ENCODE measurements at regions not wholly inside any gene's neighbourhood (a gene's known extent, or its start where the extent isn't known, plus 50 kb on each side); places are given as distances from the start of the nearest gene placed in this dataset.

DNA sequence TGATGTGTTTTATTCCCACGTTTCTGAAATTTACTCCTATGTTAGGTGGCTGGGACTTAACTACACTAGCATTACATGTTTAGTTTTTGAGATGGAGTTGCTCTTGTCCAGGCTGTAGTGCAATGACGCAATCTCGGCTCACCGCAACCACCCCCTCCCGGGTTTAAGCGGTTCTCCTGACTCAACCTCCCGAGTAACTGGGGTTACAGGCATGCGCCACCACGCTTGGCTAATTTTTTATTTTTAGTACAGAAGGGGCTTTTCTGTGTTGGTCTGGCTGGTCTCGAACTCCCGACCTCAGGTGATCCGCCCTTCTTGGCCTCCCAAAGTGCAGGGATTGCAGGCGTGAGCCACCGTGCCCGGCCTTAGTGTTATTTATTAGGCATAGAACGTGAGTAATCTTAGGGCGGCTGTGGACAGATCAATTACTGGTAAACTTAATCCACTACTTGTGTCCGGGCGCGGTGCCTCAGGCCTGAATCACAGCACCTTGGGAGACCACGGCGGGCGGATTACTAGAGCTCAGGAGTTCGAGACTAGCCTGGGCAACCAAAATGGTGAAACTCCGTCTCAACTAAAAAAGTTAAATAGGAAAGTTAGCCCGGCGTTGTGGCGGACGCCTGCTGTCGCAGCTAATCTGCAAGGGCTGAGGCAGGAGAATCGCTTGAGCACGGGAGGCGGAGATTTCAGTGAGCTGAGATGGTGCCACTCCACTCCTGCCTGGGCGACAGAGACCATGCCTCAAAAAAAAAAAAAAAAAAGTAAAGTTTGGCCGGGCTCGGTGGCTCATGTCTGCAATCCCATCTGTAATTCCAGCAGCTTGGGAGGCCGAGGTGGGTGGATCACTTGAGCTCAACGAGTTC lies 123.7 kb upstream of the BTN3A2 start:
- no peak for DNase-seq
- intact Hi-C loops (cut with DNase I): no loop called here

DNA sequence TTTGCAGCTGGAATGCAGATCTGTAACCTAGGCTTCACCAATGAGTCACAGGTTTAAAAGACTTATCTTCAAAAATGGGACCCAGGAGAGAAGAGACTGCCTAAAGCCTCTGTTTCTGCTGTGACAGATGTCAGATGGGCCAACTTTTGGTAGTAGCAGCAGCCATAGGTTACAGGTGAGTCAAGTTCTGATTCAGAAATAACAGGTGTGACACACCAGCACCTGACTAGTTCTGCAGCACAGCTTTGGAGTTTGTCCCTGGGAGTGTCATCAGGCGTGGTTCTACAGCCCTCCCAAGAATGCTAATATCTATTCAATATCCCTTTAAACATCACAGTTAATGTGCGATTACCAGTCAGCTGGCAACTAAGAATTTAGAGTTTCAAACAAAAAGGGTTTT lies 121.9 kb upstream of the BTN3A2 start:
- no peak for DNase-seq
- intact Hi-C loops (cut with DNase I): no loop called here

DNA sequence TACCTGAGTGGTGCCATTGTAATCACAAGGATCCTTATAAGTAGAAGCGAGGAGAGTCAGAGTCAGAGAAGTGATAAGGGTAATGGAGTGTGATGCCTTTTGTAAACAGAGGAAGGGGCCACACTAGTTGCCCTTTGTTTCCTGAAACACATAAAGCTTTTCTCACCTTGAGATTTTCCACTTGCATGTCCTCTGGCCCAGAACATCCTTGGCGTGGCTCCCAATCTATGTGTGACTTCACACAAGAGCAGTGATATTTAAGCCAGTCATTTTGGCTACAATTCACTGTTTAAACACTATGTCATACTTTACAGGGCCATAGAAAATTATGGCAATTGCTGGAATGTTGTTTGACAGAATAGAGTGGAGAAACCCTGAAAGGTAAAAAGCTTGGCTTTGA lies 121.2 kb upstream of the BTN3A2 start:
- no peak for DNase-seq
- intact Hi-C loops (cut with DNase I): no loop called here

DNA sequence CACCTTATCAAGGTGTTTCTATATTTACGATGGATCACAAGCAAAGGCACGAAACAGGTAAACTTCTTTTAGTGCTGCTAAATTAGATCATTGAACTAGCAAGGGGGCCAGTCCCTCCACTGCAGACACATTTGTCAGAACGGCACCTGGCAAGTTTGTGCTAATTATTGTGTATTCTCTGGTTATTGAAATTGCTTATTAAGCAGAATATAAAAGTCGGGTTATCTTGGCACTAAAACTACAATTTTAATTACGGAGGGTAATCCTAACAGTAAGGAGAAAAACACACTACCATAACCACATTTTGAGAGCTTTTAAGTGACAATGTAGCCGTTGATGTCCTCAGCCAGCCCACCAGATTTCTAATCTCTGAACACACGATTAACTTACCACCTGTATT lies 118.9 kb upstream of the BTN3A2 start:
- intact Hi-C loops (cut with DNase I): no loop called here
- DNase-seq: no peak

DNA sequence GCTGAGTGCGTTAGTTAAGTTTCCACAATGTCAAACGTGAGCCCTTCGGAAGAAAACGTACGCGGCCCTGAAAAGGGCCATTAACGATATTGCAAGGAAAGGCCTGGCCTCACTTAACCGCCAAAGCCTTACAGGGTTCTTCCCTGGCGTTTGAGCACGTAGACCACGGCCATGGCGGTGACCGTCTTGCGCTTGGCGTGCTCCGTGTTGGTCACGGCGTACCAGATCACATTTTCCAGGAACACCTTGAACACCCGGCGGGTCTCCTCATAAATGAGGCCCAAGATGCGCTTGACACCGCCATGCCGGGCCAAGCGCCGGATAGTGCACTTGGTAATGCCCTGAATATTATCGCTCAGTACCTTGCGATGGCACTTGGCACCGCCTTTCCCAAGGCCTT lies 118.4 kb upstream of the BTN3A2 start:
- intact Hi-C loops (cut with DNase I): no loop called here
- no peak for DNase-seq

DNA sequence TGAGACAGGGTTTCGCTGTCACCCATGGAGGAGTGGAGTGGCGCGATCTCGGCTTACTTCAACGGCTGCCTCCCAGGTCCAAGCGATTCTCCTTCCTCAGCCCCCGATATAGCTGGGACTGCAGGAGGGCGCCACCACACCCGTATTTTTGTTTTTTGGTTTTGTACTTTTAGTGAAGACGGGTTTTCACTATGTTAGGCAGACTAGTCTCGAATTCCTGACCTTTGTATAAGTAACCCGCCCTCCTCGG lies 115.4 kb upstream of the BTN3A2 start:
- intact Hi-C loops (cut with DNase I): no loop called here
- no peak for DNase-seq

DNA sequence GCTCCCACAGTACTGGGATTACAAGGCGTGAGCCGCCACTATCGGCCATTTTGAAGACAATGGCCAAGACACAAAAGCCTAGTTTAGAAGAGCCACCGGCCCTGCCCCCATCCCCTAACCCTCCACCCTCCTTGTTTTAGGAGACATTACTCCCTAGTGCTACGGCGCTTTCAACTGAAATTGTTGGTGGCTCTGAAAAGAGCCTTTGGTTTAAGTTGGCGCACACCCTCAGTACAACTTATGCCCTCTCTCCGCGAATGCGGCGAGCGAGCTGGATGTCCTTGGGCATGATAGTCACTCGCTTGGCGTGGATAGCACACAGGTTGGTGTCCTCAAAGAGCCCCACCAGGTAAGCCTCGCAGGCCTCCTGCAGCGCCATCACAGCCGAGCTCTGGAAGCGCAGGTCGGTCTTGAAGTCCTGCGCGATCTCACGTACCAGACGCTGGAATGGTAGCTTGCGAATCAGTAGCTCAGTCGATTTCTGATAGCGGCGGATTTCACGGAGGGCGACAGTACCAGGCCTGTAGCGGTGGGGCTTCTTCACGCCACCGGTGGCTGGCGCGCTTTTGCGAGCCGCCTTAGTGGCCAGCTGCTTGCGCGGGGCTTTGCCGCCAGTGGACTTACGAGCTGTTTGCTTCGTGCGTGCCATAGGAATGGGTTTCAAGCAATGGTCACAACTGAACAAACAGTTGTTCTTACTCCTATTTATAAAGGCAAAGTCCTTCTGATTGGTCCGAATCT lies 114.9 kb upstream of the BTN3A2 start:
- intact Hi-C loops (cut with DNase I): no loop called here
- DNase-seq: peak in 6 of 42 donors; percentile 12 to 45 (median 31)

DNA sequence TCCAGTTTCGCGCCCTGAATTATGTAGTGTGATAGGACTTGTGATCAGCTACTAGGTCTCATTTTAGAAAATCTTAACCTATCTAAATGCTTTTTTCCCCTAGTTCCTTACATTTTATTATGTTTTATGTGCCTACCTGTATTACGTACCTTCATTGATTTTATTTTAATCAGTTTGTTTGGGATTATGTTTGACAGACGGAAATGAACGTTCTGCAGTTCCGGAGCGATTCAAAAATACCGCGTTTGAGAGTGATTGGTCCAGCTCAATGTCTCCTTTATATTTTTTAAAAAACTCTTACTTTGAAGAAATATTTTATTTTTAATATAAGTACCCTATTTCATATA lies 114.3 kb upstream of the BTN3A2 start:
- intact Hi-C loops (cut with DNase I): no loop called here
- DNase-seq: no peak

DNA sequence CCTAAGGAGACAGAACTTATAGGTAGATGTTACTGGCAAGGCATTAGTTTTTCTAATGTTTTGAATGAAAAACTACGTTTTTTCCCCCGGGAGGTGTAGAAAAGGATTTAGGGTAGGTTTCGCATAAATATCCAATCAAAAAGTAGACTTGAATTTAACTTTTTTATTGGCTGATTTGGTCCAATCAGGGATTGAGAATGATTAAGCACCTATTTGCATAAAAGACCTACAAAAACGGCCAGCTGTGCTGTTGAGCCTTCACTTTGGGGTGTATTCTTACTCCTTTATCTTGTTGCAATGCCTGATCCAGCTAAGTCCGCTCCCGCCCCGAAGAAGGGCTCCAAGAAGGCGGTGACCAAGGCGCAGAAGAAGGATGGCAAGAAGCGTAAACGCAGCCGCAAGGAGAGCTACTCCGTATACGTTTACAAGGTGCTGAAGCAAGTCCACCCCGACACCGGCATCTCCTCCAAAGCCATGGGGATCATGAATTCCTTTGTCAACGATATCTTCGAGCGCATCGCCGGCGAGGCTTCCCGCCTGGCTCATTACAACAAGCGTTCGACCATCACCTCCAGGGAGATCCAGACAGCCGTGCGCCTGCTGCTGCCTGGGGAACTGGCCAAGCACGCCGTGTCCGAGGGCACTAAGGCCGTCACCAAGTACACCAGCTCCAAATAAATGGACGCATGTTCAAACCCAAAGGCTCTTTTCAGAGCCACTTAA lies 113.5 kb upstream of the BTN3A2 start:
- intact Hi-C loops (cut with DNase I): no loop called here

DNA sequence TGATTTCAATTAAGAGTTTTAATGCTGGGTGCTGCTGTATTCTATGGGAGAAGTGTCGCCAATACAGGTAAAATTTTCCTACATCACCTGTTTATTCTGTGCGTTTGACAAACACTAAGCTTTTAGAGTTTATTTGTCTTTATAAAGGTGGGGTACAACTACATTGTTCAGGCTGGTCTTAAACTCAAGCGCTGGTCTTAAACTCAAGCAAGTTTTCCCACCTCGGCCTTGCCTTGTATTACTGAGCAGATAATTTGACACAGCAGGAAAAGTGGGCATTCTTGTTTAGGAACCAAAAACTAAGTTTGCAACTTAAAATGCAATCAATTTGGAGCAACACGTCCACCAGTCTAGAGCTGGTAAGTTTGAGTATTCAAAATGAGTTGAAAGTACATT lies 112.9 kb upstream of the BTN3A2 start:
- intact Hi-C loops (cut with DNase I): no loop called here
- DNase-seq: no peak

More for the DNA sequence above, 113.5 kb upstream of the BTN3A2 start:
- peak in 11 of 42 donors; percentile 9 to 49 (median 31) for DNase-seq

DNA sequence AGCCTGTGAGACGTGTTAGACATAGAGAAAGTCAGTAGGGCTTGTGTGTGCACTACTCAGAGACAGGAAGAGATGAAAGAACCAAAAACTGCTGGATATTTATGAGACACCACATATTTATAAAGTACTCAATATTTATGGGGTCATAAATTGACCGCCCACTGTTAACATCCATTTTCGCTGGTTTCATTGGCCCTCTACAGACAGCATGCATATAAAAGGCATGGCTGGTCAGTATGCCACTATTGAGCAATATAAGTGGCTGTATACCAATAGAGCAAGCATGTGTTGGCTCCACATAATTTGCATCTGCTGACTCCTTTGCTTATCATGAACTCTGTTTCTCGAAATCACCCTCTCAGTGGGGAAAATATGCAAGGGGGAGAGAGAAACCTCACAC lies 110.3 kb upstream of the BTN3A2 start:
- no peak for DNase-seq
- intact Hi-C loops (cut with DNase I): no loop called here

DNA sequence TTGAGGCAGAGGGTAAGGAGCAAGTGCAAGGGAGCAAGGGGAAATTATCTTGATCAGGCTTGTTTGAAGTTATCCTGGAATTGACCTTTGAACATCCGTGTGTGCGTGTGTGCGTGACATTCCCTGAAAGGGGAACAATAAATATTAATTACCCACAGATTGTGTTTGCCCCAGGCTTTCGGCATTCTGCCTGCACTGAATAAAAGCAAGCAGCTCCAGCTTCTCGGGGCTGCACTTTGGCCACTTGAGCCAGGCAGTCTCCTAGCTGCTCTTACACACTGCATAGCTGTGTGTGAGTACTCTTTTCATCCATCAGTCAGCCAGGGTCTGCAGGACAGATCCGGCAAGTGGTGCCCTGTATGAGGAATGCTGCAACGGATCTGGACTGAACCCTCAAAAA lies 107.7 kb upstream of the BTN3A2 start:
- no peak for DNase-seq
- intact Hi-C loops (cut with DNase I): no loop called here

DNA sequence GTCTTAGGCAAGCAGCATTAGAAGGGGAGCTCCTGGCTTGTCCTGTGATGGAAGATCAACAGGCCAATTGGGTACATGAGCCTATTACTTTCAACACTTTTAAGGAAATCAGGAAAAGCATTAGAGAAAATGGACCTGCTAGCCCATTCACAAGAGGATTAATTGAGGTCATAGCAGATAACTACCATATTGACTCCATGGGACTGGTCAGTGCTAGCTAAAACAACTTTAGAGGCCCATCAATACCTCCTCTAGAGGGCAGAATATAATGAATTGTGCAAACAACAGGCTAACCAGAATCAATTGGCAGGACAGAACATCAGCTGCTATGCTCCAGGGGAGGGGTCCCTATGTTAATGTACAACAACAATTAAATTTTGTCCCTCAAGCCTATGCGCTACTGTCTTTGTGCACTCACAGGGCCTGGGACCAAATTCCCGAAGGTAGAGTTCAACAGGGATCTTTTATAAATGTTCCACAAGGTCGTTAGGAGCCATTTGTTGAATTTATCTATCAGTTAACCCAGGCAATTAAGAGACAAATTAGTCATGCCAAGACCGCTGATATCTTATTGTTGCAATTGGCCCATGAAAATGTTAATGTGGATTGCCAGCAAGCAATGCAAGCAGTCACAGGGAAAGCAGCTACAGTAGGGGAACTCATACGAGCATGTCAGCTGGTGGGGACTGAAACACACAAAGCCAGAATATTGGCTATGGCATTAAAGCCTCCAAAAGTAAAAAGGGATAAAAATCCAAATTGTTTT lies 106.6 kb upstream of the BTN3A2 start:
- intact Hi-C loops (cut with DNase I): no loop called here
- DNase-seq: no peak

DNA sequence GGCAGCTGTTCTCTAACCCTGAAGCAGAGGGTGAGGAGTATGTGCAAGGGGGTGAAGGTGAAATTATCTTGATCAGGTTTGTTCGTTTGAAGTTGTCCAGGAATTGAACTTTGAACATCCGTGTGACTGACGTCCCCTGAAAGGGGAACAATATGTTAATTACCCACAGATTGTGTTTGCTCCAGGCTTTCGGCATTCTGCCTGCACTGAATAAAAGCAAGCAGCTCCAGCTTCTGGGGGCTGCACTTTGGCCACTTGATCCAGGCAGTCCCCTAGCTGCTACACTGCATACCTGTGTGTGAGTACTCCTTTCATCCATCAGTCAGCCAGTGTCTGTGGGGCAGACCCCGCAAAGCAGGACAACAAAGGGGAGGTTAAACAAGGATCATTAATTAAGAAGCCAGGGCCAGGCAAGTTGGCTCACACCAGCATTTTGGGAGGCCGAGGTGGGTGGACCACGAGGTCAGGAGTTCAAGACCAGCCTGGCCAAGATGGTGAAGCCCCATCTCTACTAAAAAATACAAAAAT lies 104.8 kb upstream of the BTN3A2 start:
- DNase-seq: no peak
- intact Hi-C loops (cut with DNase I): no loop called here

DNA sequence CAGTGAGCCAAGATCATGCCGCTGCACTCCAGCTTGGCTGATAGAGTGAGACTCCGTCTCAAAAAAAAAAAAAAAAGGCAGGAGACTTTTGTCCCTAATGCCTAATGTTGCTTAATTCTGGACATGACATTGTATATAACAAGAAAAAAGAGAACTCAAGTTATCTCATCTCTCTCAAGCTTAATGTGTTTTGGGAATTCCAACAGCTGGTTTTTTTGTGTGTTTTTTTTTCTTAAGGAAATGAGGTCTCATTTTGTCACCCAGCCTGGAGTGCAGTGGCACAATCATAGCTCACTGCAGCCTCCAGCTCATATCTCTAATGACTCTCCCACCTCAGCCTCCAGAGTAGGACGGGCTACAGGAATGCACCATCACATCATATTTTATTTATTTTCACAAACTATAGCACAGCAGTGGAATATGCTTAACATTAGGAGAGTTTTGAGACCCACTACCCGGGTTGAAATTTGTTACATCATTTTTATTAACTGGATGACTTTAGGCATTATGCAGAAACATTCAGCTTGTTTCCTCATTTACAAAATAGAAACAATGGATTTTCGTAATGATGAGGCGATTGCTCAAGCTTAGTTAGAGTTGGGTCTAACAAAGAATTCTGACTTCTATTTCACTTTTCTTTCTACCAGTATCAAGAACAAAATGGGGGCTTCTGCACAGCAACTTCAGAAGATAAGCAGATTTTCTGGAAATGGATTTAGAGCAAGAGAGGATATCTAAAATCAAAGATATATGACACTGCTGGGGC lies 104.1 kb upstream of the BTN3A2 start:
- no peak for DNase-seq
- intact Hi-C loops (cut with DNase I): no loop called here

DNA sequence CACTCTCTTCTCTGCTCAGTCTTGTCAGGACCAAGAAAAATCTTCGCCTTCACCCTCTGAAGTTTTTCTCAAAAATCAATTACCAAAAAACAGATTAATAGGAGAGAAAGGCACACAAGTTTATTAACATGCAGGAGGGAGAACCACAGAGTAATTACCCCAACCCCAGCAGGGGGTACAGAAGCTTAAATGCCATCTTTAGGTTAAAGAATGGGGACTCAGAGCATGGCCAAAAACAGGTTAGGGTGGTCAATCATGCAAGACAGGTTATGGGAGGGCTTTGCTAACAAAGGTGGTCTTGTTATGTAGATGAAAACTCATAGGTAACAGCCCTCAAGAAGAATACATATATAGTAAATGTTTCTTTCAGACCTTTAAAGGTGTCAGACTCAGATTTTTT lies 100.5 kb upstream of the BTN3A2 start:
- no peak for DNase-seq
- intact Hi-C loops (cut with DNase I): no loop called here

DNA sequence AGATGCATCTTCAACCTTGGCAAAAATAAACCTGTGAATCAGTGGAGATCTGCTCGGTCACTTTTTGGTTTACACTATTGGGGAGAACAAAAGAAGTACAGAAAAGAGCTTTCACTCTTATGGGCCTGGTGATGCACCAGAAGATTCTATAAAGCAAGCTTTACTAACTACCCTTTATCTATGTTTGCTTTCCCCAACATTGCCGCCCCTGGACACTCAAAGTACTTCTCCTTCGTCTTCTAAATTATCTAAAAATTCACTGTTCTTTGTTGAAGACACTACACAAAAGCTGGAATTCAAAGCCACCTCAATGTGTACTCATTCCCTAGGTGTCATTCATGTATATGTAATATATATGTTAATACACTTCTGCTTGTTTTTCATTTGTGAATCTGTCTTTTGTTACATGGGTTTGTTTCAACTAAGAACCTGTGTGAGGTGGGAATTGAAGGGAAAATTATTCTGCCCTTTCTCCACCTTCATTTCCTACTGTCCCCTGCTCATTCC lies 97.9 kb upstream of the BTN3A2 start:
- intact Hi-C loops (cut with DNase I): no loop called here
- no peak for DNase-seq

DNA sequence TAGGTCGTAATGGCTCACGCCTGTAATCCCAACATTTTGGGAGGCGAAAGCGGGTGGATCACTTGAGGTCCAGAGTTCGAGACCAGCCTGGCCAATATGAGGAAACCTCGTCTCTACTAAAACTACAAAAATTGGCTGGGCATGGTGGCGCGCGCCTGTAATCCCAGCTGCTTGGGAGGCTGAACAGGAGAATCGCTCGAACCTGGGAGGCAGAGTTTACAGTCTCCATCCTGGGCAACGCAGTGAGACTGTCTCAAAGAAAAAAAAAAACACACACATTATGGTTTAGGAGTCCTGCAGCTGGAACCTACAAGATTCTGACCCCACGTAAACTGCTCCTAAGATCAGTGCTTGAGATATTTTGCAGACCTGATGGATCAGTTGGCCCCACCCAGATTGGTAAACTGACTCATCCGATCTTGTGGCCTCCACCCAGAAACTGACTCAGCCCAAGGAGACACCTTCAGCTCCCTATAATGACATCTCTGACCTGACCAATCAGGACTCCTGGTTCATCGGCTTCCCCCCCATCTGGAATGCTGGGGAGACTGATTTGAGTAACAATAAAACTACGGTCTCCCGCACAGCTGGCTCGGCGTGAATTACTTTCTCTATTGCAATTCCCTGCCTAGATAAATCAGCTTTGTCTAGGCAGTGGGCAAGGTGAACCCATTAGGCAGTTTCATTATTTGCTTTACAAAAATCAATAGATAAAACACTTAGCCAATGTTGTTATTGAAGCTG lies 96.2 kb upstream of the BTN3A2 start:
- intact Hi-C loops (cut with DNase I): no loop called here
- no peak for DNase-seq

Measured in head of caudate nucleus (tissue), 42 donors.